HG02571 (cell line): ENCODE measurements at regions not wholly inside any gene's neighbourhood (a gene's known extent, or its start where the extent isn't known, plus 50 kb on each side); places are given as distances from the start of the nearest gene placed in this dataset.
"Not testable (repeated sequence)": the region's sequence is repeated elsewhere in the genome, so short reads cannot be mapped to it uniquely, and the experiment has no call there.

ENCODE experiments used
- ATAC-seq: cut with Tn5 transposase; IDR thresholded peaks from one replicate; pipeline ENCODE4 v1.9.1; 2021; ENCODE audit warnings: mild to moderate bottlenecking, moderate library complexity; ENCODE audit not compliant: unreplicated experiment

DNA sequence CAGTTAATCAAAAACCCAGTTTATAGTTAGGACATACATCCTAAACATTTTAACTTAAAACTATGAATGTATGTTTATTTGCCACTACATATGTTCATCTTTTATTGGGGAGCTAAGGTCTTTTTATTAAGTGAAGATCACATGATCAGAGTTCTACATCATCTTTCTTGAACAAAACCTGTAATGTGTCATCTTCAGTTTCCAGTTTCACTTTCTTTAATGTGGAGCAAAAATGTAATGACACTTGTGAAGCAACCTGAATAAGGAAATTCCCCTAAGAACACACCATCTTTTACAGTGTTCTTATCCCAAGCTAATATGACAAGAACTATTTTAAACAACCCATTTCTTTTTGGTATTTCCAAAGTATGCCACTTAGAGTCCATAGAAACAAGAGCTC lies 166.7 kb upstream of the BET1 start:
- ATAC-seq = peak; percentile 82

DNA sequence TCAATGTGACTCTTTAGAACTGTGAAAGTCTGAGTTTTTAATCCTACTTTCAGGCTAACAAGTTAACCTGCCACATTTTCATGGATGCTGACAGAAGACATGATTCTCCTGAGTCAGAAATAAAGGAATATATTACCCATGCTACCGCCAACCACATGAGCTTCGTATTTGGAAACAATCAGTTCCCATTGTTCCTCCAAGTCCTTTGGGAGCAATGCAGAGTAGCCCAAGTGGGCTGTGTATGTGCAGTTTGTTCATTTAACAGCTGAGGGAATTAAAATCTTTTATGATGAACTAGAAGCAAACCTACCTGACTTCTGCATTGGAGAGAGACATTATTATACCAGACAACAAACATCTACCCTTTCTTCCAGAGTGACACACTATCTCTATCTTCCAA lies 169.3 kb upstream of the BET1 start:
- no peak for ATAC-seq

DNA sequence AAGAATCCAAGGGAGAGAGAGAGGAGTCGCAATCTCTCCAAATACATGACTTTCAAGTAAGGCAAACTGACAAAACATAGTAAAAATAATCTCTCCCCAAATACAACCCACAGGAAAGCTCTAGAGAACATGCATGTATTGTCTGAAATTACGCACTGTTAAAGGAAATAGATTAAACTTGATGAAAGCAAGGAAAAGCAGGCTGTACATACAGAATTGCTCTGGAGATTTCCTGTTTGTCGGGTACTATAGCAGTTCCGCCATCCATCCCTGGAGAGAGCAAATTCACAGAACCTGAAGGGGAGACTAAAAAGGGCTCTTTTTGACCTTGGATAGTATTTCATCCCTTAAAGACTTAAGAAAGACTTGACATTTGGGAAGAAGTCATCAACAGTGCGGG lies 170.2 kb upstream of the BET1 start:
- ATAC-seq = no peak

DNA sequence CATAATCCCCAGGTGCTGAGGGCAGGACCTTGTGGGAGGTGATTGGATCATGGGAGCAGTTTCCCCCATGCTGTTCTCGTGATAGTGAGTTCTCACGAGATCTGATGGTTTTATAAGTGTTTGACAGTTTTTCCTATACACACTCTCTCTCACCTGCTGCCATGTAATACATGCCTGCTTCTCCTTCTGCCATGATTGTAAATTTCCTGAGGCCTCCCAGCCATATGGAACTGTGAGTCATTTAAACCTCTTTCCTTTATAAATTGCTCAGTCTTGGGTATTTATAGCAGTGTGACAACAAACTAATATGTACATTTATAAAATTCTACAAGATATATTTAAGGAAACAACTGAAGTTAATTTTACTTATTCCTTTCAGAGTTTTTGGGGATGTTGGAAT lies 170.8 kb upstream of the BET1 start:
- ATAC-seq = no peak

DNA sequence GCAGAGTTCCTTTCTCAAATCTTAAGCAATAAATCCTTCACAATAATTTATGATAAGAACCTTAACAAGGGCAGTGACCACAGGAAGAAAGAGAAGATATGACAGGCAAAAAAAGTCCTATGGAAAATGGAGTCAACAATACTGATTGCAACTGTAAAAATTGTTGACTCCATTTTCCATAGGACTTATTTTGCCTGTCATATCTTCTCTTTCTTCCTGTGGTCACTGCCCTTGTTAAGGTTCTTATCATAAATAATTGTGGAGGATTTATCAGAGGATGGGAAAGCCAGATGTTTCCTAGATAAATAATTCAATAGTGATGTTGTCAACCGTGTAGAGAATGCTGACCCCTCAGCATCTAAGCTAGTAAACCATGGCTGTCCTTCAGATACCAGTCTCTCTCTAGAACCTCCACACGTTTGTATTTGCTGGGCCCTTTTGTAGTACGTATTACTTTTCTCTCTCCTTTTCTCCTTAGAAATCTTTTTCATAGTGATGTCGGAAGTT lies 172.6 kb upstream of the BET1 start:
- ATAC-seq = no peak

DNA sequence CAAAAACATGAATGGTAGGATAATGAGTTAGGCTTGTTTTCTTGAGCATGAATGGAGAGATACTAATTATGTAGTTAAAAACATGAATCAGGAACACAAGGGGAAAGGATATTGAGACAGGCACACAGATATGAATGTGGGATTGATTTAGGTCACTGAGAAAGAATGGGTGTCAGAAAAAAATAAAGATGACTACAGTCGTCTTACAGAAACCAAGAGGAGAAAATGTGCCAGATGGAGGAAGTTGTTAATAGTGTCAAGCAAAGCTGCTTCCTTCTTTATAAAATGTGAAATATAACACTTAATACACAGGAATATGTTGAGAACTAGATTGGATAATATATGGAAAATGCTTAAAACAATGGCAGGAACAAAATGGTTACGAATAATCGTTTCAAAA lies 173.3 kb upstream of the BET1 start:
- no peak for ATAC-seq

GRCh38 chr7:94178230-94178629 lies 174.1 kb upstream of the BET1 start:
- ATAC-seq = peak; percentile 98

DNA sequence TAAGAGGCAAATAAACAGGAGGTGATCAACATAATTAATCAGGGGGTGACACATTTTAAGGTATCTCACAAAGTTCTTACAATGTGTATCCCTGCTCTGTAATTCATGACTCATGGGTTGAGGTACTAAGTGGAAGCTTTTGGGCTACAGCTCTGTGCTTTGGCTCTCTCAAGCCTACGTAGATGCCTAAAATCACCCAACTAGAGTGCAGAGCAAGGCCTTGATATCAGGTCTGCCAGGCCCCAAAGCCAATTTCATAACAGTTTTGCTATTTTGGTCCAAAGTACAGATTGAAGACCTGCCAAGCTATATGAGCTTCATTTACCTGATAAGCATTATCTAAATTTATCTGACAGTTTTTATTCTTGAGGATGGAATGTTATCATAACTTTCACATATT lies 175.3 kb upstream of the BET1 start:
- no peak for ATAC-seq

GRCh38 chr7:94182066-94182465 lies 177.9 kb upstream of the BET1 start:
- ATAC-seq = no peak

GRCh38 chr7:94182721-94183120 lies 178.6 kb upstream of the BET1 start:
- no peak for ATAC-seq

- no peak for ATAC-seq
These were observed 179.2 kb upstream of the BET1 start for GRCh38 chr7:94183289-94183749.

DNA sequence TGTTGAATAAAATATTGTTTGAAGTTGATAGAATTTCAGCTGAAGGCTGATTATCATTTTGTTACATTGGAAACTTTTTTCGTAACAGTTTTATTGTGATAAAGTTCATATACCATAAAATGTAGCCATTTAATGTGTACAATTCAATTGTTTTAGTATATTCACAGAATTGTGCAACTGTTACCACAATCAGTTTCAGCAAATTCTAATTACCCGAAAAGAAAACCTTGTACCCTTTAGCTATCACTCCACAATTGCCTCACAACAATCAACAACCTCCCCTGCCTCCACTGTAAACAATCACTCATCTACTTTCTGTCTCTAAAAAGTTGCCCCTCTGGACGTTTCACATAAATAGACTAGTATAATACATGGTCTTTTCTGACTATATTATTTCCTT lies 179.7 kb upstream of the BET1 start:
- ATAC-seq = no peak

DNA sequence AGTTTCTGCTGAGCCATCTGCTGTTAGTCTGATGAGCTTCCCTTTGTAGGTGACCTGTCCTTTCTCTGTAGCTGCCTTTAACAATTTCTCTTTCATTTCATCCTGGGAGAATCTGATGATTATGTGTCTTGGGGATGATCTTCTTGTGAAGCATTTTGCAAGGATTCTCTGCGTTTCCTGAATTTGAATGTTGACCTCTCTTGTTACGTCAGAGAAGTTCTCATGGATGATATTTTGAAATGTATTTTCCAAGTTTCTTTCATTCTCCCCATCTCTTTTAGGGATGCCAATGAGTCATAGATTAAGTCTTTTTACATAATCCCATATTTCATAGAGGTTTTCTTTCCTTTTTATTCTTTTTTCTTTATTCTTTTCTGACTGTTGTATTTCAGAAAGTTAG lies 184.2 kb upstream of the BET1 start:
- ATAC-seq = no peak

DNA sequence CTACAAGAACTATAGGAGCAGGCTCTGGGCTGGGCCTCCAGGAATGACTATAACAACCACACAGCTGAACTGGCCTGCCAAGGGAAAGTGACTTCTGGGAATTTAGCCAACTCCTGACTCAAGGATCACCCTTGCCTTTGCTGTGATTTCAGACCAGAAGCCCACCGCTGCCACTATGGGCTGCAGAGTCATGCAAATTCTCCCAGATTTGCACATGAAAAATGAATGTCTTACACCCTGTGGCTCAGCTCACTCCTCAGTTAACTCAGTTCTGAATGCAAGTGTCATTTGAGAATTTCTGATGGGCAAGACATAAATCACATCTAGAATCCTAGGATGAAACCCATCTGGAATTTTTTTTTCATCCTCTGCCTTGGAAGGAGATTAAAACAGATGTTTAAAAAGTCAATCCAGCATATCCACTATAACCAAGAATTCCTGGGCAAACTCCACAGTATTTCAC lies 186.5 kb upstream of the BET1 start:
- ATAC-seq = no peak

DNA sequence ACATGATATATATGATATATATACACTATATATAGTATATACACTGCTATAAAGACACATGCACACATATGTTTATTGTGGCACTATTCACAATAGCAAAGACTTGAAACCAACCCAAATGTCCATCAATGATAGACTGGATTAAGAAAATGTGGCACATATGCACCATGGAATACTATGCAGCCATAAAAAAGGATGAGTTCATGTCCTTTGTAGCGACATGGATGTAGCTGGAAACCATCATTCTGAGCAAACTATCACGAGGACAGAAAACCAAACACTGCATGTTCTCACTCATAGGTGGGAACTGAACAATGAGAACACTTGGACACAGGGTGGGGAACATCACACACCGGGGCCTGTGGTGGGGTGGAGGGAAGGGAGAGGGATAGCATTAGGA lies 190.3 kb upstream of the BET1 start:
- not testable (repeated sequence) for ATAC-seq

DNA sequence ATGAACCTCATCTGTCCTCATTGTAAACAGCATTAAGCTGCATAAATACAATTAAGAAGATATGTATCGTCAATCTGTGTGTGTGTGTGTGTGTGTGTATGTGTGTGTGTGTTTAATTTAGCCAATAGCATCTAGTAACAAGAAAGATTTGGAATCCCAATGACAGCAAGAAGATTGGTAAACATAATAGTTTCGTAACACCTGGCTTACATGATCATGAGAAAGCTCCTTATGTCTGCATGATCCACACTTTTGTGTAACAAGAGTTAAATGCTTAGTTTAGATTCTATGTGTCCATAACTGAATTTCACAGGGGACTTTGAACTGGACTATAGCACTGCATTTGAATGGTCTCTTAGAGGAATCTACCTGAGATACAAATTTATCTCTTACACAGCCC lies 191.0 kb upstream of the BET1 start:
- no peak for ATAC-seq

- no peak for ATAC-seq
These were observed 191.7 kb upstream of the BET1 start for GRCh38 chr7:94195813-94196212.

DNA sequence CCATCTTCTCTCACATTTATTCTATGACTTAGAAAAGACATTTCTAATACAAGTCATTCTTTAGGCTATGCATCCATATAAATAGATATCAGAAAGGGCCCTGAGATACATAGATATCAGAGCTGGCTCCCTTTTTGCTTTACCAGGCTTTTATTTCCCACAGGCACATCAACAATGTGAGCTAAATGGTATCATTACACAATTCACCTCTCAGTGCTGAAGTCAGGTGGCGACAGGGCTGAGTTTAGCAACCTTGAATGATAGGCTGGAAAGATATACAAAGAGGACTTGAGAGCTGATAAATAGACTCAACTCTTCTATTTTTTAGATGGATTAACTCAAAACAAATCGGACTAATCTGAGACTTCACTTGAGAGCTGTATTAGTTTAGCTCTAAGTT lies 189.2 kb upstream of the COL1A2 start:
- ATAC-seq = no peak

- ATAC-seq = no peak
These were observed 188.4 kb upstream of the COL1A2 start for GRCh38 chr7:94206295-94206694.

GRCh38 chr7:94212160-94212559 lies 182.5 kb upstream of the COL1A2 start:
- no peak for ATAC-seq

- no peak for ATAC-seq
These were observed 177.7 kb upstream of the COL1A2 start for GRCh38 chr7:94216944-94217461.

DNA sequence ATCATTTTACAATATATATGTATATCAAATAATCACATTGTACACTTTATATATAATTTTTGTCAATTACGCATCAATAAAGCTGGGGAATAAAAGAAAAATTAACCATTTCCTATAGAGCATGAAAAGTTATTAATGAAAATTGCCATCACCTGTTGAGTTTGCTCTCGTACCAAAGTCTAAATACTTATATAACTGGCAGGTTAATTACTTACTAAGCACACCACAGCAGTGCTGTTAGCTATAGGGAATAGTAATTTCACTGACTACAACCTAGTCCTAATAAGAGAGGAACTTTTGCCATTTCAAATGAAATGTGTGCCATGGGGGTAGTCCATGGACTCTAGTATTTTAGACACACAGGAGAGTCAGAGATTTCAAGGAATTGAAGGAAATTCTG lies 176.9 kb upstream of the COL1A2 start:
- no peak for ATAC-seq

GRCh38 chr7:94222516-94222915 lies 172.2 kb upstream of the COL1A2 start:
- ATAC-seq = no peak
